ENCODE measurements at regions not wholly inside any gene's neighbourhood (a gene's known extent, or its start where the extent isn't known, plus 50 kb on each side); places are given as distances from the start of the nearest gene placed in this dataset.
"Not testable (repeated sequence)": the region's sequence is repeated elsewhere in the genome, so short reads cannot be mapped to it uniquely, and the experiment has no call there.

- DNase-seq: no peak
Observed at GRCh38 chr14:104472073-104472472, 107.5 kb upstream of the C14orf180 start.

GRCh38 chr14:104472536-104473243 is 106.9 kb upstream of the C14orf180 start:
- DNase-seq: no peak

GRCh38 chr14:104473244-104473565 is 106.4 kb upstream of the C14orf180 start:
- DNase-seq: no peak

- no peak for DNase-seq
Observed at GRCh38 chr14:104473649-104474494, 105.7 kb upstream of the C14orf180 start.

GRCh38 chr14:104474495-104475213 is 104.9 kb upstream of the C14orf180 start:
- DNase-seq: no peak

- DNase-seq: no peak
Observed at GRCh38 chr14:104475256-104475655, 104.3 kb upstream of the C14orf180 start.

GRCh38 chr14:104475802-104476201 is 103.8 kb upstream of the C14orf180 start:
- DNase-seq: no peak

GRCh38 chr14:104476437-104476836 is 103.1 kb upstream of the C14orf180 start:
- DNase-seq: no peak

GRCh38 chr14:104477117-104477623 is 102.4 kb upstream of the C14orf180 start:
- DNase-seq: no peak

- DNase-seq: no peak
Observed at GRCh38 chr14:104477666-104478380, 101.7 kb upstream of the C14orf180 start.

- no peak for DNase-seq
Observed at GRCh38 chr14:104478656-104479055, 100.9 kb upstream of the C14orf180 start.

- DNase-seq: no peak
Observed at GRCh38 chr14:104479901-104480300, 99.7 kb upstream of the C14orf180 start.

- no peak for DNase-seq
Observed at GRCh38 chr14:104481323-104481722, 98.2 kb upstream of the C14orf180 start.

GRCh38 chr14:104482017-104482416 is 97.5 kb upstream of the C14orf180 start:
- not testable (repeated sequence) for DNase-seq

- DNase-seq: no peak
Observed at GRCh38 chr14:104486222-104486923, 93.2 kb upstream of the C14orf180 start.

- no peak for DNase-seq
Observed at GRCh38 chr14:104494483-104494882, 85.1 kb upstream of the C14orf180 start.

- no peak for DNase-seq
Observed at GRCh38 chr14:104496095-104496494, 83.5 kb upstream of the C14orf180 start.

- DNase-seq: no peak
Observed at GRCh38 chr14:104499784-104500760, 79.5 kb upstream of the C14orf180 start.

GRCh38 chr14:104502060-104502459 is 77.5 kb upstream of the C14orf180 start:
- no peak for DNase-seq

- no peak for DNase-seq
Observed at GRCh38 chr14:104503691-104504090, 75.9 kb upstream of the C14orf180 start.

Measured in NCI-H1436 (cell line).